ENCODE measurements at regions not wholly inside any gene's neighbourhood (a gene's known extent, or its start where the extent isn't known, plus 50 kb on each side); places are given as distances from the start of the nearest gene placed in this dataset.

- FAIRE-seq (no peak), DNase-seq (no peak), ATAC-seq (no peak)
- Histone ChIP-seq H3K4me3 (no peak overlapping the region), H3K27ac (no peak overlapping the region), H3K9me3 (peaks cover 0 to 4% (median 0%) of the 10 kb centered on the region in 4 donors), H3K27me3 (peaks cover 0 to 74% (median 8%) of the 10 kb centered on the region in 4 donors), H3K4me1 (peaks cover 0 to under 1% (median 0%) of the 10 kb centered on the region in 3 donors), H3K36me3 (no peaks in the 10 kb centered on the region)
- TF ChIP-seq CTCF (IDR thresholded peaks at IDR 0.05): no peak
- intact Hi-C loops (cut with DNase I): no loop called here
- WGBS, 2 donors: 13 to 18% methylated on average over 7 of the region's 7 CpGs
Measured at GRCh38 chr15:96422125-96422524, 91.6 kb downstream of the NR2F2 start.

GRCh38 chr15:96424674-96425073, 94.2 kb downstream of the NR2F2 start:
- H3K4me3 ChIP-seq: no peak overlapping the region
- no peak for TF ChIP-seq CTCF (IDR thresholded peaks at IDR 0.05)
- intact Hi-C loops (cut with DNase I): no loop called here
- peaks cover 0 to 48% (median 7%) of the 10 kb centered on the region in 4 donors for H3K27me3 ChIP-seq
- 81 to 83% methylated on average over 4 of the region's 4 CpGs for WGBS, 2 donors
- FAIRE-seq: no peak
- DNase-seq: no peak
- peaks cover 0 to 4% (median 0%) of the 10 kb centered on the region in 4 donors for H3K9me3 ChIP-seq
- H3K4me1 ChIP-seq: no peaks in the 10 kb centered on the region
- no peak overlapping the region for H3K27ac ChIP-seq
- ATAC-seq: no peak
- no peaks in the 10 kb centered on the region for H3K36me3 ChIP-seq

- ATAC-seq (peak; percentile 21 to 79 (median 59)), DNase-seq (no peak), FAIRE-seq (no peak)
- no peak for TF ChIP-seq CTCF (IDR thresholded peaks at IDR 0.05)
- intact Hi-C loops (cut with DNase I): no loop called here
- peaks cover 0 to 21% (median 1%) of the 10 kb centered on the region in 4 donors for H3K27me3 ChIP-seq
- no peaks in the 10 kb centered on the region for H3K36me3 ChIP-seq
- H3K4me3 ChIP-seq: no peak overlapping the region
- H3K27ac ChIP-seq: no peak overlapping the region
- H3K4me1 ChIP-seq: no peaks in the 10 kb centered on the region
- peaks cover 0 to under 1% (median 0%) of the 10 kb centered on the region in 4 donors for H3K9me3 ChIP-seq
Measured at GRCh38 chr15:96428742-96429141, 98.2 kb downstream of the NR2F2 start.

- no peak overlapping the region for H3K4me3 ChIP-seq
- intact Hi-C loops (cut with DNase I): no loop called here
Measured at GRCh38 chr15:96431786-96432185, 101.3 kb downstream of the NR2F2 start.

More at GRCh38 chr15:96431786-96432185, 101.3 kb downstream of the NR2F2 start:
- Histone ChIP-seq H3K27me3 (peaks cover 0 to 12% (median 0%) of the 10 kb centered on the region in 4 donors), H3K9me3 (no peaks in the 10 kb centered on the region), H3K4me1 (no peaks in the 10 kb centered on the region), H3K36me3 (no peaks in the 10 kb centered on the region), H3K27ac (no peak overlapping the region)
- ATAC-seq (no peak), FAIRE-seq (no peak), DNase-seq (no peak)
- no peak for TF ChIP-seq CTCF (IDR thresholded peaks at IDR 0.05)
- WGBS, 2 donors: 31 to 41% methylated on average over 5 of the region's 5 CpGs
